ENCODE measurements at regions not wholly inside any gene's neighbourhood (a gene's known extent, or its start where the extent isn't known, plus 50 kb on each side); places are given as distances from the start of the nearest gene placed in this dataset.

- Histone ChIP-seq H3K9ac (ENCODE audit: extremely low read depth, insufficient read length, low read length) (no peak overlapping the region), H4K20me1 (ENCODE audit: control insufficient read depth, insufficient read depth, insufficient read length) (no peaks in the 10 kb centered on the region), H2BK20ac (ENCODE audit: low read depth, low read length, poor library complexity, severe bottlenecking) (no peak overlapping the region), H3K23ac (ENCODE audit: insufficient read length, low read depth, low read length) (no peak overlapping the region), H3K56ac (ENCODE audit: insufficient read length, low read depth, low read length) (no peak overlapping the region), H3K4me2 (ENCODE audit: insufficient read depth, insufficient read length, low read length) (no peak overlapping the region), H3K18ac (ENCODE audit: insufficient read length, low read depth, low read length) (no peak overlapping the region), H3K14ac (ENCODE audit: insufficient read depth, low read length) (no peak overlapping the region), H3K27me3 (ENCODE audit: insufficient read depth, low read length) (peaks cover 23% of the 10 kb centered on the region), H3K4ac (ENCODE audit: low read depth, low read length) (no peak overlapping the region), H3K23me2 (ENCODE audit: insufficient read length, low read depth, low read length, poor library complexity, severe bottlenecking) (no peaks in the 10 kb centered on the region), H2BK12ac (ENCODE audit: insufficient read length, low read depth, low read length) (no peak overlapping the region), H2BK15ac (ENCODE audit: low read depth, low read length) (no peak overlapping the region), H3K9me3 (ENCODE audit: control insufficient read depth, low read depth, low read length) (no peaks in the 10 kb centered on the region), H2AFZ (ENCODE audit: low read length) (no peak overlapping the region), H2BK5ac (ENCODE audit: insufficient read length, low read length) (no peak overlapping the region), H4K8ac (replicated peaks; ENCODE audit: insufficient read length, low read depth, low read length) (no peak overlapping the region), H3T11ph (ENCODE audit: low read length) (no peak overlapping the region), H2BK120ac (ENCODE audit: low read depth, low read length, poor library complexity, severe bottlenecking) (no peak overlapping the region), H3K79me1 (ENCODE audit: insufficient read depth, low read depth, low read length, poor library complexity, severe bottlenecking) (no peaks in the 10 kb centered on the region), H4K5ac (ENCODE audit: insufficient read length, low read depth, low read length) (no peak overlapping the region), H2AK5ac (ENCODE audit: insufficient read length, low read length) (no peak overlapping the region), H3K79me2 (ENCODE audit: insufficient read depth, low read length) (no peaks in the 10 kb centered on the region), H4K91ac (ENCODE audit: insufficient read length, low read depth, low read length) (no peak overlapping the region), H3K27ac (ENCODE audit: insufficient read length, low read depth, low read length) (no peak overlapping the region), H3K4me1 (ENCODE audit: insufficient read depth, low read length) (no peaks in the 10 kb centered on the region; the same call in 1 of the 2 replicates)
- no peak for DNase-seq
- peaks cover 90% of the 10 kb centered on the region for H3K27me3 Mint-ChIP-seq (ENCODE audit: low read depth)
- no peak for TF ChIP-seq CTCF (conservative IDR thresholded peaks at IDR 0.05)
- H3K4me3 Mint-ChIP-seq: no peak overlapping the region
- peaks cover 11 to 15% of the 10 kb centered on the region in 2 experiments for H3K4me1 Mint-ChIP-seq
- peaks cover 0 to 4% (median 3%) of the 10 kb centered on the region in 3 experiments; a peak in 4 of 7 replicates for H3K36me3 Mint-ChIP-seq (ENCODE audit: insufficient read depth in 1 of 3, low read depth in 3 of 3)
- H3K27ac Mint-ChIP-seq: no peak overlapping the region
- peaks cover 17 to 43% of the 10 kb centered on the region in 2 experiments for H3K9me3 Mint-ChIP-seq
- no CpG with 5 or more reads among the region's 2 CpGs for WGBS (ENCODE audit: extremely low coverage, insufficient read length, low lambda C conversion rate)
Observed at GRCh38 chr12:48276621-48277020, 73.5 kb upstream of the OR10AD1 start.

Data from H9 (cell line).